K562 (cell line): ENCODE measurements at regions not wholly inside any gene's neighbourhood (a gene's known extent, or its start where the extent isn't known, plus 50 kb on each side); places are given as distances from the start of the nearest gene placed in this dataset.

Experiments
- ATAC-seq: fragments of 200-7000 bp; cut with Tn5 transposase; 3 replicates; pipeline ENCODE4 v1.9.1; 2020; ENCODE audit warnings: moderate library complexity
- BruUV-seq: library from RNA; stranded (reverse); fragments of 400-500 nt; replicated peaks from 2 replicates; lab custom pipeline; 2021; lab: Mats Ljungman, UMichigan
- CTCF ChIA-PET: fragments of 300-600 bp; formaldehyde crosslinking; extraction: SDS; loops from one replicate; lab custom pipeline; 2021; ENCODE audit warnings: low intra/inter-chr PET ratio; lab: Yijun Ruan, JAX
- POLR2A ChIA-PET: fragments of 300-600, 350-650 bp; sonication (Branson Sonifier 250); formaldehyde crosslinking; extraction: SDS; loops from one replicate; lab custom pipeline; 2021; ENCODE audit warnings: antibody characterized with exemption, inconsistent platforms; lab: Yijun Ruan, JAX
- DNase-seq, 4 experiments: peaks; one replicate each; pipeline versions ENCODE4 v3.0.0 to v3.0.0-alpha.2; 2011 to 2018; ENCODE audit warnings: low spot score in 3 of 4, mixed read lengths in 3 of 4; ENCODE audit errors: extremely low read depth in 1 of 4
- FAIRE-seq: peaks from 2 replicates; lab custom pipeline; 2011; peaks lifted over from hg19 to GRCh38; lab: Jason Lieb, UNC
- H2AFZ ChIP-seq: 2 replicates; pipeline ENCODE4 v1.6.0; 2011; ENCODE audit warnings: low read depth, low read length, control low read depth, inconsistent platforms
- H3K27ac ChIP-seq: fragments of 200-600 bp; 3 replicates; pipeline ENCODE4 v1.8.0; 2011; ENCODE audit warnings: low read depth, mild to moderate bottlenecking, control low read depth, inconsistent platforms, low read length, moderate library complexity, mixed read lengths; ENCODE audit errors: extremely low read depth
- H3K27me3 ChIP-seq, 2 experiments: fragments of 300-600 bp in 1 of 2; 2 replicates in 1 of 2; 3 replicates in 1 of 2; pipeline versions ENCODE4 v1.6.0 to v1.8.0; 2011; ENCODE audit warnings: inconsistent platforms in 2 of 2, low read length in 2 of 2, mild to moderate bottlenecking in 1 of 2, mixed read lengths in 1 of 2, moderate library complexity in 1 of 2; ENCODE audit not compliant: control insufficient read depth in 2 of 2, insufficient read depth in 2 of 2
- H3K36me3 ChIP-seq: fragments of 300-600 bp; 3 replicates; pipeline ENCODE4 v1.8.0; 2011; ENCODE audit warnings: mild to moderate bottlenecking, low read length, inconsistent platforms; ENCODE audit not compliant: control insufficient read depth, insufficient read depth
- H3K4me1 ChIP-seq, 2 experiments: fragments of 200-600 bp in 1 of 2; replicated peaks in 1 of 2; 2 replicates in 1 of 2; 3 replicates in 1 of 2; pipeline versions ENCODE4 v1.5.1 to v1.8.0; 2011; ENCODE audit warnings: inconsistent platforms in 2 of 2, low read length in 2 of 2, mild to moderate bottlenecking in 1 of 2, mixed read lengths in 1 of 2, moderate library complexity in 1 of 2; ENCODE audit not compliant: control insufficient read depth in 2 of 2, insufficient read depth in 2 of 2
- H3K4me2 ChIP-seq: 2 replicates; pipeline ENCODE4 v1.6.1; 2011; ENCODE audit warnings: low read length, control low read depth, inconsistent platforms, mixed read lengths; ENCODE audit not compliant: insufficient read depth
- H3K4me3 ChIP-seq: fragments of 200-600 bp; sonication (generic), shearing (Covaris generic); 2 replicates; pipeline ENCODE4 v1.5.1; 2016; ENCODE audit warnings: control low read depth, inconsistent platforms
- H3K79me2 ChIP-seq: fragments of 200-600 bp; 3 replicates; pipeline ENCODE4 v1.8.0; 2011; ENCODE audit warnings: low read length, inconsistent platforms; ENCODE audit not compliant: control insufficient read depth, insufficient read depth
- H3K9ac ChIP-seq, 2 experiments: 2 replicates each; pipeline versions ENCODE4 v1.6.0 to v1.6.1; 2011; ENCODE audit warnings: low read depth in 2 of 2, low read length in 2 of 2, control low read depth in 1 of 2, inconsistent platforms in 1 of 2, mild to moderate bottlenecking in 1 of 2, mixed read lengths in 1 of 2; ENCODE audit not compliant: insufficient read depth in 1 of 2
- H3K9me1 ChIP-seq: one replicate; pipeline ENCODE4 v1.6.0; 2011; ENCODE audit warnings: inconsistent platforms, mild to moderate bottlenecking, low read length, moderate library complexity; ENCODE audit not compliant: control insufficient read depth, insufficient read depth
- H3K9me3 ChIP-seq: replicated peaks from 2 replicates; pipeline ENCODE4 v1.5.1; 2011; ENCODE audit warnings: low read depth, low read length, inconsistent platforms; ENCODE audit not compliant: control insufficient read depth, insufficient read depth
- H4K20me1 ChIP-seq: replicated peaks from 2 replicates; pipeline ENCODE4 v1.6.1; 2011; ENCODE audit warnings: low read length, inconsistent platforms, mixed read lengths; ENCODE audit not compliant: control insufficient read depth, insufficient read depth
- BDP1 ChIP-seq: IDR thresholded peaks from 3 replicates; pipeline ENCODE4 v1.6.1; 2011; ENCODE audit not compliant: insufficient read length, insufficient read depth
- BRF1 ChIP-seq: IDR thresholded peaks from 3 replicates; pipeline ENCODE4 v1.6.1; 2011; ENCODE audit warnings: borderline replicate concordance, mild to moderate bottlenecking; ENCODE audit not compliant: insufficient read length; ENCODE audit errors: extremely low read depth
- CBX8 ChIP-seq: fragments of 200-600 bp; sonication (generic); IDR thresholded peaks from 2 replicates; pipeline ENCODE4 v1.6.1; 2012; ENCODE audit warnings: borderline replicate concordance, mixed run types, low read depth, mild to moderate bottlenecking, moderate library complexity, mixed read lengths, low read length, control low read depth, inconsistent platforms; ENCODE audit not compliant: poor library complexity, severe bottlenecking; ENCODE audit errors: extremely low read depth
- CEBPB ChIP-seq: fragments of 450-650 bp; IDR thresholded peaks from 2 replicates; pipeline ENCODE4 v1.6.1; 2016; ENCODE audit warnings: missing genetic modification characterization, missing compliant biosample characterization
- DPF2 ChIP-seq: fragments of 450-650 bp; IDR thresholded peaks from 2 replicates; pipeline ENCODE4 v1.6.1; 2016
- EZH2 ChIP-seq: IDR thresholded peaks from 2 replicates; pipeline ENCODE4 v1.6.1; 2012; ENCODE audit warnings: low read depth, mild to moderate bottlenecking, inconsistent platforms, low read length, borderline replicate concordance
- FOXJ2 ChIP-seq: fragments of 200-800 bp; sonication (Bioruptor generic); IDR thresholded peaks from 2 replicates; pipeline ENCODE4 v1.6.1; 2016; ENCODE audit warnings: missing genetic modification characterization, missing compliant biosample characterization
- HMG20B ChIP-seq: fragments of 250-450 bp; sonication (Bioruptor Pico); IDR thresholded peaks from 2 replicates; pipeline ENCODE4 v1.5.0; 2021; ENCODE audit warnings: mild to moderate bottlenecking
- NEUROD1 ChIP-seq: fragments of 150-350 bp; IDR thresholded peaks from 2 replicates; pipeline ENCODE4 v1.6.1; 2014; ENCODE audit warnings: borderline replicate concordance, low read length, low read depth; ENCODE audit not compliant: partially characterized antibody
- POLR2AphosphoS2 ChIP-seq: IDR thresholded peaks from 2 replicates; pipeline ENCODE4 v1.6.1; 2012; ENCODE audit warnings: low read length, improper control_type of control experiment
- POLR3A ChIP-seq: IDR thresholded peaks from 2 replicates; pipeline ENCODE4 v1.6.1; 2011; ENCODE audit warnings: borderline replicate concordance, mild to moderate bottlenecking, moderate library complexity; ENCODE audit not compliant: insufficient read length, insufficient read depth; ENCODE audit errors: extremely low read depth
- RBM22 ChIP-seq: fragments of 200-400 bp; formaldehyde crosslinking; IDR thresholded peaks from 2 replicates; pipeline ENCODE4 v1.6.1; 2018; ENCODE audit warnings: low read length, low read depth; ENCODE audit not compliant: poor library complexity, severe bottlenecking
- SMAD4 ChIP-seq: fragments of 250-450 bp; sonication (Bioruptor Pico); conservative IDR thresholded peaks from 2 replicates; pipeline ENCODE4 v1.8.0; 2021; ENCODE audit warnings: inconsistent platforms, mild to moderate bottlenecking, moderate library complexity
- SOX6 ChIP-seq: fragments of 450-650 bp; IDR thresholded peaks from 2 replicates; pipeline ENCODE4 v1.6.1; 2014; ENCODE audit warnings: mild to moderate bottlenecking
- ZNF589 ChIP-seq: fragments of 200-800 bp; sonication (Bioruptor generic); IDR thresholded peaks from 2 replicates; pipeline ENCODE4 v1.6.1; 2016; ENCODE audit warnings: low read depth, missing genetic modification characterization, missing compliant biosample characterization
- ZNF699 ChIP-seq: fragments of 250-450 bp; sonication (Bioruptor Pico); IDR thresholded peaks from 2 replicates; pipeline ENCODE4 v1.8.0; 2021; ENCODE audit warnings: mild to moderate bottlenecking, moderate library complexity; ENCODE audit not compliant: insufficient replicate concordance
- WGBS: fragments of 100-300 bp; shearing (Covaris generic); methylation state at CpG from one replicate; pipeline ENCODE4 v1.1.6; 2016; ENCODE audit warnings: low coverage, mixed read lengths; ENCODE audit not compliant: insufficient coverage; ENCODE audit errors: missing lambda C conversion rate; 5-methylcytosine and 5-hydroxymethylcytosine counted together
- in situ Hi-C: fragments of 300-500 bp; cut with MboI; formaldehyde crosslinking; loops from 4 replicates; pipeline ENCODE4 v1.15.0; 2018; ENCODE audit warnings: inconsistent platforms, mixed read lengths
- intact Hi-C: fragments of 100-400 bp; cut with micrococcal nuclease; formaldehyde crosslinking; loops from 2 replicates; pipeline ENCODE4 v1.14.2; 2022
- TF ChIP-seq, protein P1 (sequence below): fragments of 450-650 bp; IDR thresholded peaks from 2 replicates; pipeline ENCODE4 v1.6.1; 2016; ENCODE audit warnings: antibody characterized with exemption
- TF ChIP-seq, protein P2 (sequence below): sonication (generic); formaldehyde crosslinking; IDR thresholded peaks from 2 replicates; pipeline ENCODE4 v1.8.1; 2022; ENCODE audit warnings: missing genetic modification reagents
- TF ChIP-seq, protein P3 (sequence below): sonication (generic); formaldehyde crosslinking; IDR thresholded peaks from 2 replicates; pipeline ENCODE4 v1.9.0; 2022; ENCODE audit warnings: mild to moderate bottlenecking, missing genetic modification reagents

DNA sequence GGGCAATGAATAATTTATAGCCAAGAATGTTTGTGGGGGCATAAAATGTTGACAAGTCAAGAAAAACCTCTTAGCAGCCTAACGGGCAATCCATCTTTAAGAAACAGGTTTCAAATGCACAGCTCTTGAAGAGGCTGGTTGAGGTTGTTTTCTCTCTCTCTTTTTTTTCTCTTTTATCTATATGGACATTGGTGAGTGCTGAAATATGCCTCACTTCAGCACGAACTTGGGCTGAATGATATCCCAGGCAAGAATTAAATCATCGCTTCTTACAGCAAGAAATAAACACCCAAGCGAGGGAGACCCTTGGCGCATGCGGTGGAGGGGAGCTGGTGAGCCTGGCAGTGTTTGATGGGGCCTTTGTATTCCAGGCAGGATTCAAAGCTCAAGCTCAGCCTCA lies 160.9 kb downstream of the OAT start:
- H3K79me2 ChIP-seq, result no peaks in the 10 kb centered on the region
- 2% methylated on average over 6 of the region's 6 CpGs for WGBS
- H3K9me3 ChIP-seq, result no peaks in the 10 kb centered on the region
- in situ Hi-C loops, result loop anchor here (25.0 kb wide), 1 partner anchor 780 kb away; no protein-coding TSS in a partner anchor
- no peaks in the 10 kb centered on the region for H4K20me1 ChIP-seq
- no peak overlapping the region for H3K27ac ChIP-seq
- no peak overlapping the region for H3K4me3 ChIP-seq
- no peaks in the 10 kb centered on the region for H3K9me1 ChIP-seq
- no peak overlapping the region for H3K4me2 ChIP-seq
- H3K27me3 ChIP-seq, result peaks cover 0 to 4% of the 10 kb centered on the region in 2 experiments; a peak in 1 of 5 replicates
- TF ChIP-seq ZNF699 (CRISPR knock-in tag), result no peak
- no peak for TF ChIP-seq FOXJ2 (tag)
- TF ChIP-seq BRF1, result no peak
- TF ChIP-seq, protein P1, sequence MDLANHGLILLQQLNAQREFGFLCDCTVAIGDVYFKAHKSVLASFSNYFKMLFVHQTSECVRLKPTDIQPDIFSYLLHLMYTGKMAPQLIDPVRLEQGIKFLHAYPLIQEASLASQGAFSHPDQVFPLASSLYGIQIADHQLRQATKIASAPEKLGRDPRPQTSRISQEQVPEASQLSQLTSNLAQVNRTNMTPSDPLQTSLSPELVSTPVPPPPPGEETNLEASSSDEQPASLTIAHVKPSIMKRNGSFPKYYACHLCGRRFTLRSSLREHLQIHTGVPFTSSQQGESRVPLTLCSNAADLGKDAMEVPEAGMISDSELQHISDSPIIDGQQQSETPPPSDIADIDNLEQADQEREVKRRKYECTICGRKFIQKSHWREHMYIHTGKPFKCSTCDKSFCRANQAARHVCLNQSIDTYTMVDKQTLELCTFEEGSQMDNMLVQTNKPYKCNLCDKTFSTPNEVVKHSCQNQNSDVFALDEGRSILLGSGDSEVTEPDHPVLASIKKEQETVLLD, result no peak
- TF ChIP-seq DPF2, result no peak
- TF ChIP-seq RBM22, result no peak
- TF ChIP-seq SOX6, result no peak
- no peak for TF ChIP-seq ZNF589 (CRISPR knock-in tag)
- no peak for TF ChIP-seq NEUROD1
- TF ChIP-seq EZH2, result no peak
- no peak for TF ChIP-seq POLR2AphosphoS2
- no peak for TF ChIP-seq CBX8
- no peak for TF ChIP-seq BDP1
- TF ChIP-seq, protein P2, sequence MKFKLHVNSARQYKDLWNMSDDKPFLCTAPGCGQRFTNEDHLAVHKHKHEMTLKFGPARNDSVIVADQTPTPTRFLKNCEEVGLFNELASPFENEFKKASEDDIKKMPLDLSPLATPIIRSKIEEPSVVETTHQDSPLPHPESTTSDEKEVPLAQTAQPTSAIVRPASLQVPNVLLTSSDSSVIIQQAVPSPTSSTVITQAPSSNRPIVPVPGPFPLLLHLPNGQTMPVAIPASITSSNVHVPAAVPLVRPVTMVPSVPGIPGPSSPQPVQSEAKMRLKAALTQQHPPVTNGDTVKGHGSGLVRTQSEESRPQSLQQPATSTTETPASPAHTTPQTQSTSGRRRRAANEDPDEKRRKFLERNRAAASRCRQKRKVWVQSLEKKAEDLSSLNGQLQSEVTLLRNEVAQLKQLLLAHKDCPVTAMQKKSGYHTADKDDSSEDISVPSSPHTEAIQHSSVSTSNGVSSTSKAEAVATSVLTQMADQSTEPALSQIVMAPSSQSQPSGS (CRISPR knock-in tag), result no peak
- TF ChIP-seq CEBPB (tag), result no peak
- TF ChIP-seq, protein P3, sequence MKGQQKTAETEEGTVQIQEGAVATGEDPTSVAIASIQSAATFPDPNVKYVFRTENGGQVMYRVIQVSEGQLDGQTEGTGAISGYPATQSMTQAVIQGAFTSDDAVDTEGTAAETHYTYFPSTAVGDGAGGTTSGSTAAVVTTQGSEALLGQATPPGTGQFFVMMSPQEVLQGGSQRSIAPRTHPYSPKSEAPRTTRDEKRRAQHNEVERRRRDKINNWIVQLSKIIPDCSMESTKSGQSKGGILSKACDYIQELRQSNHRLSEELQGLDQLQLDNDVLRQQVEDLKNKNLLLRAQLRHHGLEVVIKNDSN, result no peak
- TF ChIP-seq POLR3A, result no peak
- TF ChIP-seq HMG20B, result no peak
- no peak for TF ChIP-seq SMAD4
- FAIRE-seq (no peak), DNase-seq (no peak), ATAC-seq (no peak)
- H3K36me3 ChIP-seq, result no peaks in the 10 kb centered on the region
- no peak overlapping the region for H3K9ac ChIP-seq
- no peak overlapping the region for H2AFZ ChIP-seq
- no TSS peak for BruUV-seq
- intact Hi-C loops, result loop anchor here (10.0 kb wide), 1 partner anchor 127 kb away; no protein-coding TSS in a partner anchor
- POLR2A ChIA-PET, result no interaction called here
- H3K4me1 ChIP-seq, result no peaks in the 10 kb centered on the region
- CTCF ChIA-PET, result no interaction called here
